RWPE1 (cell line): ENCODE measurements at regions not wholly inside any gene's neighbourhood (a gene's known extent, or its start where the extent isn't known, plus 50 kb on each side); places are given as distances from the start of the nearest gene placed in this dataset.

Experiments used
- CTCF ChIA-PET: fragments of 350-600 bp; sonication (Branson Sonifier 250); formaldehyde crosslinking; extraction: SDS; loops from one replicate; lab custom pipeline; 2021; lab: Yijun Ruan, JAX
- POLR2A ChIA-PET: fragments of 400-600 bp; formaldehyde crosslinking; extraction: SDS; loops from one replicate; lab custom pipeline; 2020; ENCODE audit warnings: antibody characterized with exemption; ENCODE audit not compliant: low non-redundant PET; lab: Yijun Ruan, JAX
- DNase-seq: peaks from one replicate; pipeline ENCODE4 v3.0.0; 2012; ENCODE audit warnings: low spot score
- H3K27ac ChIP-seq: fragments of 450-650 bp; 2 replicates; pipeline ENCODE4 v1.5.1; 2017
- CTCF ChIP-seq: fragments of 450-650 bp; conservative IDR thresholded peaks from 2 replicates; pipeline ENCODE4 v1.5.1; 2017; ENCODE audit warnings: low read depth, mild to moderate bottlenecking

GRCh38 chr14:94717808-94718207 lies 52.1 kb downstream of the GSC start:
- no peak for DNase-seq
- CTCF ChIA-PET: no interaction called here
- POLR2A ChIA-PET: no interaction called here

GRCh38 chr14:94716976-94717375 lies 52.9 kb downstream of the GSC start:
- no peak for TF ChIP-seq CTCF
- CTCF ChIA-PET: no interaction called here
- no peak overlapping the region for H3K27ac ChIP-seq
- DNase-seq: no peak
- POLR2A ChIA-PET: no interaction called here

More at GRCh38 chr14:94717808-94718207, 52.1 kb downstream of the GSC start:
- H3K27ac ChIP-seq: no peak overlapping the region
- no peak for TF ChIP-seq CTCF

GRCh38 chr14:94713115-94713514 lies 56.8 kb downstream of the GSC start:
- DNase-seq: no peak
- ChIA-PET CTCF (no interaction called here), POLR2A (no interaction called here)
- no peak overlapping the region for H3K27ac ChIP-seq
- no peak for TF ChIP-seq CTCF

- DNase-seq: no peak
- no peak overlapping the region for H3K27ac ChIP-seq
- POLR2A ChIA-PET: no interaction called here
- no peak for TF ChIP-seq CTCF
- CTCF ChIA-PET: no interaction called here
Measured at GRCh38 chr14:94710731-94711130, 59.2 kb downstream of the GSC start.

- ChIA-PET POLR2A (no interaction called here), CTCF (interaction anchor here (0.6 kb wide), 1 partner anchor 138 kb away, joined by 3 read pairs; no protein-coding TSS in a partner anchor)
- DNase-seq: no peak
- H3K27ac ChIP-seq: no peak overlapping the region
- TF ChIP-seq CTCF: no peak
Measured at GRCh38 chr14:94707494-94707893, 62.4 kb downstream of the GSC start.

GRCh38 chr14:94706133-94706532 lies 63.8 kb downstream of the GSC start:
- DNase-seq: no peak
- POLR2A ChIA-PET: no interaction called here
- CTCF ChIA-PET: no interaction called here
- no peak overlapping the region for H3K27ac ChIP-seq
- no peak for TF ChIP-seq CTCF

GRCh38 chr14:94702629-94703028 lies 67.3 kb downstream of the GSC start:
- peak; percentile 63 for DNase-seq
- no peak overlapping the region for H3K27ac ChIP-seq
- no peak for TF ChIP-seq CTCF
- ChIA-PET POLR2A (no interaction called here), CTCF (interaction anchor here (0.6 to 0.9 kb wide), 2 partner anchors 599 to 730 kb away, joined by 3 to 4 read pairs; no protein-coding TSS in a partner anchor)
